A549 (cell line): ENCODE measurements at regions not wholly inside any gene's neighbourhood (a gene's known extent, or its start where the extent isn't known, plus 50 kb on each side); places are given as distances from the start of the nearest gene placed in this dataset.

ENCODE experiments used
- BHLHE40 ChIP-seq: IDR thresholded peaks from 2 replicates; pipeline ENCODE4 v1.6.1; 2012; ENCODE audit warnings: low read depth, low read length, inconsistent platforms
- CBX8 ChIP-seq: fragments of 200-600 bp; sonication (generic); IDR thresholded peaks from 2 replicates; pipeline ENCODE4 v1.6.1; 2016
- CEBPB ChIP-seq, 2 experiments: fragments of >200 bp in 1 of 2; sonication (Bioruptor Twin) in 1 of 2; formaldehyde crosslinking in 1 of 2; IDR thresholded peaks; 2 replicates each; pipeline ENCODE4 v1.6.1; 2012 to 2016
- EP300 ChIP-seq, 2 experiments: fragments of >200 bp; sonication (Bioruptor Twin); formaldehyde crosslinking; IDR thresholded peaks; 2 replicates in 1 of 2; 3 replicates in 1 of 2; pipeline ENCODE4 v1.6.1; 2016 to 2017
- POLR2A ChIP-seq: IDR thresholded peaks from 2 replicates; pipeline ENCODE4 v1.6.1; 2012; ENCODE audit warnings: mild to moderate bottlenecking, low read length
- RAD21 ChIP-seq, 2 experiments: fragments of >200 bp in 1 of 2; sonication (Bioruptor Twin) in 1 of 2; formaldehyde crosslinking in 1 of 2; IDR thresholded peaks in 1 of 2; conservative IDR thresholded peaks in 1 of 2; 2 replicates in 1 of 2; 3 replicates in 1 of 2; pipeline ENCODE4 v1.6.1; 2012 to 2018; ENCODE audit warnings: inconsistent platforms in 1 of 2
- RARB ChIP-seq: fragments of 250-450 bp; sonication (Bioruptor Pico); IDR thresholded peaks from 2 replicates; pipeline ENCODE4 v1.8.0; 2021; ENCODE audit warnings: mild to moderate bottlenecking, moderate library complexity
- SREBF2 ChIP-seq: fragments of 450-650 bp; IDR thresholded peaks from 2 replicates; pipeline ENCODE4 v1.6.1; 2014; ENCODE audit warnings: mild to moderate bottlenecking, moderate library complexity
- ZFP36 ChIP-seq: fragments of 450-650 bp; IDR thresholded peaks from 2 replicates; pipeline ENCODE4 v1.6.1; 2014; ENCODE audit warnings: borderline replicate concordance; ENCODE audit not compliant: partially characterized antibody
- ZSCAN20 ChIP-seq: fragments of 250-450 bp; sonication (Bioruptor Pico); IDR thresholded peaks from 2 replicates; pipeline ENCODE4 v1.8.0; 2022; ENCODE audit warnings: mild to moderate bottlenecking, moderate library complexity
- TF ChIP-seq, protein P1 (sequence below): fragments of >200 bp; sonication (Bioruptor Twin); formaldehyde crosslinking; IDR thresholded peaks from 3 replicates; pipeline ENCODE4 v1.5.1; 2016
- TF ChIP-seq, protein P2 (sequence below): fragments of 450-650 bp; IDR thresholded peaks from 2 replicates; pipeline ENCODE4 v1.6.1; 2014; ENCODE audit warnings: antibody characterized with exemption
- TF ChIP-seq, protein P3 (sequence below): IDR thresholded peaks from 2 replicates; pipeline ENCODE4 v1.6.1; 2012

DNA sequence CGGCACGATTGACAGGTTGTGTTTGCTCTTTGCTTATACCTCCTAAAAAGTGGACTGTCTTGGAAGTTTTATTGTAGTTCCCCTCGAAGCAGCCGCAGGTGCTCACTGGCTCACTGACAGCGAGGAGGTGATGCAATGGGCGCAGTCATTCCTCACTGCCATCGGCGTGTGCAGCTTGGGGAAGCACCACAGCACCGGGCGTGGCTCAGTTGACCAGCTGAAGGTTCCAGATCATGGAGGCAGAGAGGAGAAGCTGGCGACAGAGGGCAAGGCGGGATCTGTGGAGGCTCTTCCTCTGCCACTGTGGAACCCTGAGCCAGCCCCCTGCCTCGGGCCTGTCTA lies 72.1 kb upstream of the TNRC6C start:
- no peak for TF ChIP-seq EP300 (IDR thresholded peaks at IDR 0.05)
- TF ChIP-seq ZSCAN20, result no peak
- TF ChIP-seq, protein P1, sequence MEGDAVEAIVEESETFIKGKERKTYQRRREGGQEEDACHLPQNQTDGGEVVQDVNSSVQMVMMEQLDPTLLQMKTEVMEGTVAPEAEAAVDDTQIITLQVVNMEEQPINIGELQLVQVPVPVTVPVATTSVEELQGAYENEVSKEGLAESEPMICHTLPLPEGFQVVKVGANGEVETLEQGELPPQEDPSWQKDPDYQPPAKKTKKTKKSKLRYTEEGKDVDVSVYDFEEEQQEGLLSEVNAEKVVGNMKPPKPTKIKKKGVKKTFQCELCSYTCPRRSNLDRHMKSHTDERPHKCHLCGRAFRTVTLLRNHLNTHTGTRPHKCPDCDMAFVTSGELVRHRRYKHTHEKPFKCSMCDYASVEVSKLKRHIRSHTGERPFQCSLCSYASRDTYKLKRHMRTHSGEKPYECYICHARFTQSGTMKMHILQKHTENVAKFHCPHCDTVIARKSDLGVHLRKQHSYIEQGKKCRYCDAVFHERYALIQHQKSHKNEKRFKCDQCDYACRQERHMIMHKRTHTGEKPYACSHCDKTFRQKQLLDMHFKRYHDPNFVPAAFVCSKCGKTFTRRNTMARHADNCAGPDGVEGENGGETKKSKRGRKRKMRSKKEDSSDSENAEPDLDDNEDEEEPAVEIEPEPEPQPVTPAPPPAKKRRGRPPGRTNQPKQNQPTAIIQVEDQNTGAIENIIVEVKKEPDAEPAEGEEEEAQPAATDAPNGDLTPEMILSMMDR, result no peak
- no peak for TF ChIP-seq RARB (CRISPR knock-in tag)
- peak in 1 of 2 experiments; percentile 36; a peak in 2 of 4 replicates for TF ChIP-seq CEBPB (IDR thresholded peaks at IDR 0.05)
- no peak for TF ChIP-seq CBX8
- TF ChIP-seq, protein P2, sequence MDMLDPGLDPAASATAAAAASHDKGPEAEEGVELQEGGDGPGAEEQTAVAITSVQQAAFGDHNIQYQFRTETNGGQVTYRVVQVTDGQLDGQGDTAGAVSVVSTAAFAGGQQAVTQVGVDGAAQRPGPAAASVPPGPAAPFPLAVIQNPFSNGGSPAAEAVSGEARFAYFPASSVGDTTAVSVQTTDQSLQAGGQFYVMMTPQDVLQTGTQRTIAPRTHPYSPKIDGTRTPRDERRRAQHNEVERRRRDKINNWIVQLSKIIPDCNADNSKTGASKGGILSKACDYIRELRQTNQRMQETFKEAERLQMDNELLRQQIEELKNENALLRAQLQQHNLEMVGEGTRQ, result no peak
- no peak for TF ChIP-seq ZFP36
- no peak for TF ChIP-seq POLR2A
- TF ChIP-seq, protein P3, sequence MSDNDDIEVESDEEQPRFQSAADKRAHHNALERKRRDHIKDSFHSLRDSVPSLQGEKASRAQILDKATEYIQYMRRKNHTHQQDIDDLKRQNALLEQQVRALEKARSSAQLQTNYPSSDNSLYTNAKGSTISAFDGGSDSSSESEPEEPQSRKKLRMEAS, result no peak
- no peak for TF ChIP-seq SREBF2
- TF ChIP-seq BHLHE40, result no peak
- no peak for TF ChIP-seq RAD21 (conservative IDR thresholded peaks at IDR 0.05 in 1 of 2, IDR thresholded peaks at IDR 0.05 in 1 of 2)
